HEK293 (cell line): ENCODE measurements at regions not wholly inside any gene's neighbourhood (a gene's known extent, or its start where the extent isn't known, plus 50 kb on each side); places are given as distances from the start of the nearest gene placed in this dataset.

Experiments used
- CTCF ChIA-PET: fragments of 350-600 bp; formaldehyde crosslinking; extraction: SDS; loops from one replicate; lab custom pipeline; 2021; ENCODE audit warnings: antibody characterized with exemption; lab: Yijun Ruan, JAX
- POLR2A ChIA-PET: fragments of 300-600 bp; formaldehyde crosslinking; extraction: SDS; loops from one replicate; lab custom pipeline; 2020; ENCODE audit warnings: antibody characterized with exemption, inconsistent platforms; lab: Yijun Ruan, JAX
- H3K27ac ChIP-seq: fragments of 200-500 bp; sonication (Bioruptor generic); 2 replicates; pipeline ENCODE4 v1.5.1; 2014; ENCODE audit warnings: low read depth, low read length, control low read depth, inconsistent platforms; ENCODE audit errors: extremely low read depth
- H3K36me3 ChIP-seq, 2 experiments: fragments of 200-500 bp in 1 of 2; sonication (Bioruptor generic) in 1 of 2; 1 replicate in 1 of 2; 2 replicates in 1 of 2; pipeline ENCODE4 v1.5.1; 2014 to 2017; ENCODE audit warnings: inconsistent platforms in 2 of 2, low read length in 2 of 2; ENCODE audit not compliant: control insufficient read depth in 2 of 2, insufficient read depth in 1 of 2
- H3K4me1 ChIP-seq: fragments of 200-500 bp; sonication (Bioruptor generic); 2 replicates; pipeline ENCODE4 v1.5.1; 2014; ENCODE audit warnings: mild to moderate bottlenecking, low read length, inconsistent platforms; ENCODE audit not compliant: control insufficient read depth, insufficient read depth
- H3K4me3 ChIP-seq: 2 replicates; pipeline ENCODE4 v1.5.1; 2011; ENCODE audit warnings: low read depth, mild to moderate bottlenecking, control low read depth, low read length, moderate library complexity
- H3K9me3 ChIP-seq: fragments of 200-500 bp; sonication (Bioruptor generic); 2 replicates; pipeline ENCODE4 v1.5.1; 2014; ENCODE audit warnings: low read depth, low read length, inconsistent platforms; ENCODE audit not compliant: control insufficient read depth, insufficient read depth
- AEBP2 ChIP-seq: fragments of 450-650 bp; formaldehyde crosslinking; IDR thresholded peaks from 2 replicates; pipeline ENCODE4 v1.5.1; 2016; ENCODE audit warnings: missing biosample characterization, missing genetic modification characterization, borderline replicate concordance
- ELK4 ChIP-seq: IDR thresholded peaks from 2 replicates; pipeline ENCODE4 v1.6.1; 2011; ENCODE audit warnings: mild to moderate bottlenecking, low read depth, low read length, borderline replicate concordance
- HOXA7 ChIP-seq: sonication (generic); formaldehyde crosslinking; IDR thresholded peaks from 2 replicates; pipeline ENCODE4 v1.8.1; 2022; ENCODE audit warnings: missing genetic modification reagents, borderline replicate concordance
- HOXD13 ChIP-seq: sonication (generic); formaldehyde crosslinking; IDR thresholded peaks from 2 replicates; pipeline ENCODE4 v1.8.0; 2022; ENCODE audit warnings: missing genetic modification reagents, borderline replicate concordance
- OVOL3 ChIP-seq: fragments of 450-650 bp; formaldehyde crosslinking; IDR thresholded peaks from 2 replicates; pipeline ENCODE4 v1.5.1; 2016; ENCODE audit warnings: missing biosample characterization, missing genetic modification characterization
- REST ChIP-seq: fragments of 450-650 bp; formaldehyde crosslinking; IDR thresholded peaks from 2 replicates; pipeline ENCODE4 v1.5.1; 2016; ENCODE audit warnings: missing biosample characterization, missing genetic modification characterization
- SCRT1 ChIP-seq: fragments of 450-650 bp; formaldehyde crosslinking; IDR thresholded peaks from 2 replicates; pipeline ENCODE4 v1.5.1; 2016; ENCODE audit warnings: missing biosample characterization, missing genetic modification characterization, borderline replicate concordance
- TRIM28 ChIP-seq: IDR thresholded peaks from 2 replicates; pipeline ENCODE4 v1.6.1; 2011; ENCODE audit warnings: low read length, control low read depth, borderline replicate concordance
- ZFHX2 ChIP-seq: fragments of 450-650 bp; formaldehyde crosslinking; conservative IDR thresholded peaks from 2 replicates; pipeline ENCODE4 v1.5.1; 2016; ENCODE audit warnings: missing biosample characterization, missing genetic modification characterization
- ZFP37 ChIP-seq: fragments of 450-650 bp; formaldehyde crosslinking; IDR thresholded peaks from 2 replicates; pipeline ENCODE4 v1.5.1; 2016; ENCODE audit warnings: missing biosample characterization, missing genetic modification characterization
- ZNF174 ChIP-seq: fragments of 450-650 bp; formaldehyde crosslinking; IDR thresholded peaks from 2 replicates; pipeline ENCODE4 v1.5.0; 2017; ENCODE audit warnings: missing biosample characterization, mild to moderate bottlenecking, missing genetic modification characterization
- ZNF221 ChIP-seq: fragments of 450-650 bp; formaldehyde crosslinking; IDR thresholded peaks from 2 replicates; pipeline ENCODE4 v1.5.1; 2017; ENCODE audit warnings: missing biosample characterization, missing genetic modification characterization, borderline replicate concordance
- ZNF248 ChIP-seq: fragments of 450-650 bp; formaldehyde crosslinking; IDR thresholded peaks from 2 replicates; pipeline ENCODE4 v1.5.1; 2017; ENCODE audit warnings: missing biosample characterization, missing genetic modification characterization
- ZNF426 ChIP-seq: fragments of 450-650 bp; formaldehyde crosslinking; IDR thresholded peaks from 2 replicates; pipeline ENCODE4 v1.5.1; 2017; ENCODE audit warnings: missing biosample characterization, missing genetic modification characterization, mild to moderate bottlenecking, inconsistent platforms, moderate library complexity
- ZNF510 ChIP-seq: fragments of 450-650 bp; formaldehyde crosslinking; IDR thresholded peaks from 2 replicates; pipeline ENCODE4 v1.5.1; 2018; ENCODE audit warnings: mild to moderate bottlenecking, missing genetic modification characterization, missing biosample characterization; ENCODE audit not compliant: insufficient replicate concordance
- ZNF560 ChIP-seq: fragments of 450-650 bp; formaldehyde crosslinking; IDR thresholded peaks from 2 replicates; pipeline ENCODE4 v1.5.1; 2017; ENCODE audit warnings: missing biosample characterization, missing genetic modification characterization, borderline replicate concordance
- ZNF585B ChIP-seq: fragments of 450-650 bp; formaldehyde crosslinking; IDR thresholded peaks from 2 replicates; pipeline ENCODE4 v1.5.1; 2016; ENCODE audit warnings: missing biosample characterization, missing genetic modification characterization
- ZNF596 ChIP-seq: fragments of 450-650 bp; IDR thresholded peaks from 2 replicates; pipeline ENCODE4 v1.5.0; 2018; ENCODE audit warnings: missing biosample characterization, mild to moderate bottlenecking, missing genetic modification characterization, moderate library complexity
- ZNF626 ChIP-seq: fragments of 450-650 bp; sonication (Bioruptor Pico); formaldehyde crosslinking; IDR thresholded peaks from 2 replicates; pipeline ENCODE4 v1.5.1; 2018; ENCODE audit warnings: missing biosample characterization, missing genetic modification characterization, inconsistent platforms

GRCh38 chr9:16112116-16112515, 559.3 kb downstream of the CCDC171 start:
- Histone ChIP-seq H3K4me1 (no peaks in the 10 kb centered on the region), H3K4me3 (no peak overlapping the region), H3K36me3 (no peaks in the 10 kb centered on the region), H3K9me3 (no peaks in the 10 kb centered on the region), H3K27ac (no peak overlapping the region)
- ChIA-PET CTCF (no interaction called here), POLR2A (no interaction called here)
- no peak for TF ChIP-seq OVOL3 (tag by site-specific recombination)
- no peak for TF ChIP-seq ZNF174
- TF ChIP-seq ZNF510 (tag by site-specific recombination), result no peak
- no peak for TF ChIP-seq TRIM28
- no peak for TF ChIP-seq AEBP2
- TF ChIP-seq ZNF560 (tag by site-specific recombination), result no peak
- peak; percentile 88 for TF ChIP-seq REST
- TF ChIP-seq HOXA7 (CRISPR knock-in tag), result no peak
- no peak for TF ChIP-seq ELK4

- H3K9me3 ChIP-seq, result no peaks in the 10 kb centered on the region
- H3K27ac ChIP-seq, result no peak overlapping the region
- H3K4me1 ChIP-seq, result no peaks in the 10 kb centered on the region
- H3K36me3 ChIP-seq, result no peaks in the 10 kb centered on the region
- CTCF ChIA-PET, result interaction anchor here (0.7 to 2.3 kb wide), 2 partner anchors 17 to 49 kb away, joined by 3 to 10 read pairs; no protein-coding TSS in a partner anchor
- no peak overlapping the region for H3K4me3 ChIP-seq
- POLR2A ChIA-PET, result no interaction called here
- TF ChIP-seq ZNF248 (no peak), ZNF426 (tag by site-specific recombination) (no peak), ZFP37 (tag by site-specific recombination) (no peak), ZFHX2 (no peak), ZNF626 (tag by site-specific recombination) (no peak), HOXD13 (CRISPR knock-in tag) (no peak), ZNF596 (tag by site-specific recombination) (no peak), ZNF221 (tag by site-specific recombination) (no peak), ZNF585B (tag by site-specific recombination) (no peak), SCRT1 (no peak)
Measured at GRCh38 chr9:16115994-16116393, 563.2 kb downstream of the CCDC171 start.
